Fibroblast of skin of abdomen (primary cell): ENCODE measurements at regions not wholly inside any gene's neighbourhood (a gene's known extent, or its start where the extent isn't known, plus 50 kb on each side); places are given as distances from the start of the nearest gene placed in this dataset.
A peak's percentile ranks its signal among the peaks of the same experiment; 100 is the strongest.

Experiments used
- DNase-seq: peaks from one replicate; pipeline ENCODE4 v3.0.0-alpha.2; 2013

- no peak for DNase-seq
These were observed 903.4 kb upstream of the CDH8 start for GRCh38 chr16:62939687-62940086.

- DNase-seq, result no peak
These were observed 897.7 kb upstream of the CDH8 start for GRCh38 chr16:62933929-62934328.

- no peak for DNase-seq
These were observed 893.4 kb upstream of the CDH8 start for GRCh38 chr16:62929593-62929992.

GRCh38 chr16:62927122-62927521, 890.9 kb upstream of the CDH8 start:
- no peak for DNase-seq

GRCh38 chr16:62926121-62926801, 890.0 kb upstream of the CDH8 start:
- no peak for DNase-seq

- no peak for DNase-seq
These were observed 885.7 kb upstream of the CDH8 start for GRCh38 chr16:62921904-62922303.

- no peak for DNase-seq
These were observed 877.7 kb upstream of the CDH8 start for GRCh38 chr16:62913924-62914323.

- DNase-seq, result no peak
These were observed 877.1 kb upstream of the CDH8 start for GRCh38 chr16:62913333-62913732.

GRCh38 chr16:62909597-62909996, 873.4 kb upstream of the CDH8 start:
- DNase-seq, result no peak

GRCh38 chr16:62907562-62907961, 871.3 kb upstream of the CDH8 start:
- DNase-seq, result no peak

GRCh38 chr16:62903961-62904502, 867.8 kb upstream of the CDH8 start:
- no peak for DNase-seq

GRCh38 chr16:62899737-62900136, 863.5 kb upstream of the CDH8 start:
- DNase-seq, result no peak

GRCh38 chr16:62889097-62889496, 852.9 kb upstream of the CDH8 start:
- no peak for DNase-seq

- DNase-seq, result no peak
These were observed 847.3 kb upstream of the CDH8 start for GRCh38 chr16:62883509-62883908.

- no peak for DNase-seq
These were observed 846.4 kb upstream of the CDH8 start for GRCh38 chr16:62882552-62883221.

- DNase-seq, result no peak
These were observed 839.9 kb upstream of the CDH8 start for GRCh38 chr16:62876133-62876532.

GRCh38 chr16:62872339-62872738, 836.1 kb upstream of the CDH8 start:
- no peak for DNase-seq

GRCh38 chr16:62870554-62870953, 834.3 kb upstream of the CDH8 start:
- DNase-seq, result peak; percentile 1

GRCh38 chr16:62869837-62870236, 833.6 kb upstream of the CDH8 start:
- no peak for DNase-seq

GRCh38 chr16:62863139-62863538, 826.9 kb upstream of the CDH8 start:
- DNase-seq, result no peak

- no peak for DNase-seq
These were observed 817.6 kb upstream of the CDH8 start for GRCh38 chr16:62853887-62854286.

- DNase-seq, result no peak
These were observed 810.3 kb upstream of the CDH8 start for GRCh38 chr16:62846399-62847057.

GRCh38 chr16:62832214-62832613, 796.0 kb upstream of the CDH8 start:
- DNase-seq, result no peak
